ENCODE measurements at regions not wholly inside any gene's neighbourhood (a gene's known extent, or its start where the extent isn't known, plus 50 kb on each side); places are given as distances from the start of the nearest gene placed in this dataset.

DNA sequence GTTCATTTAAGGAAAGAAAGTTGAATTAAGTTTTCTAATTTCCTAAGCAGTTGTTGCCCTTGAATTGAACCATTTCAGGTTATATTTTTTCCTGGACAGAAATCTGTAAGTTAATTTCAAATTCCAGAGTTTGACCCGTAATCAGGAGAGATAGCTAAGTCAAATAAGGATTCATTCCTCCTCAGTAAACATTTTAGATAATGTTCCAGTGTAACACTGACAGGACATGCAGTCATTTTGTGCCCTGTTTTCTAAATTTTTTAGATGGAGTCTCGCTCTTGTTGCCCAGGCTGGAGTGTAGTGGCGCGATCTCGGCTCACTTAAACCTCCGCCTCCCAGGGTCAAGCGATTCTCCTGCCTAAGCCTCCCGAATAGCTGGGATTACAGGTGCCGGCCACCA is 371.7 kb downstream of the DIPK2A start:
- no TSS peak for BruUV-seq (replicated peaks)
- intact Hi-C loops (cut with micrococcal nuclease): loop anchor here (10.0 kb wide), 1 partner anchor 369 kb away; the partner anchor contains the start of gene DIPK2A
- POLR2A ChIA-PET: no interaction called here
- Mint-ChIP-seq H3K4me3 (ENCODE audit: unreplicated experiment) (no peak overlapping the region), H3K27me3 (ENCODE audit: insufficient read depth, unreplicated experiment) (peaks cover 9% of the 10 kb centered on the region), H3K36me3 (ENCODE audit: insufficient read depth, unreplicated experiment) (no peaks in the 10 kb centered on the region), H3K4me1 (ENCODE audit: insufficient read depth, unreplicated experiment) (no peaks in the 10 kb centered on the region), H3K27ac (ENCODE audit: low read depth, unreplicated experiment) (no peak overlapping the region), H3K9me3 (ENCODE audit: unreplicated experiment) (no peaks in the 10 kb centered on the region)
- TF ChIP-seq, protein P1, sequence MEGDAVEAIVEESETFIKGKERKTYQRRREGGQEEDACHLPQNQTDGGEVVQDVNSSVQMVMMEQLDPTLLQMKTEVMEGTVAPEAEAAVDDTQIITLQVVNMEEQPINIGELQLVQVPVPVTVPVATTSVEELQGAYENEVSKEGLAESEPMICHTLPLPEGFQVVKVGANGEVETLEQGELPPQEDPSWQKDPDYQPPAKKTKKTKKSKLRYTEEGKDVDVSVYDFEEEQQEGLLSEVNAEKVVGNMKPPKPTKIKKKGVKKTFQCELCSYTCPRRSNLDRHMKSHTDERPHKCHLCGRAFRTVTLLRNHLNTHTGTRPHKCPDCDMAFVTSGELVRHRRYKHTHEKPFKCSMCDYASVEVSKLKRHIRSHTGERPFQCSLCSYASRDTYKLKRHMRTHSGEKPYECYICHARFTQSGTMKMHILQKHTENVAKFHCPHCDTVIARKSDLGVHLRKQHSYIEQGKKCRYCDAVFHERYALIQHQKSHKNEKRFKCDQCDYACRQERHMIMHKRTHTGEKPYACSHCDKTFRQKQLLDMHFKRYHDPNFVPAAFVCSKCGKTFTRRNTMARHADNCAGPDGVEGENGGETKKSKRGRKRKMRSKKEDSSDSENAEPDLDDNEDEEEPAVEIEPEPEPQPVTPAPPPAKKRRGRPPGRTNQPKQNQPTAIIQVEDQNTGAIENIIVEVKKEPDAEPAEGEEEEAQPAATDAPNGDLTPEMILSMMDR (IDR thresholded peaks at IDR 0.05; ENCODE audit: unreplicated experiment): no peak
- DNase-seq (ENCODE audit: unreplicated experiment): no peak
- CTCF ChIA-PET: no interaction called here

- peaks cover 9% of the 10 kb centered on the region for H3K27me3 Mint-ChIP-seq (ENCODE audit: insufficient read depth, unreplicated experiment)
- no peak overlapping the region for H3K4me3 Mint-ChIP-seq (ENCODE audit: unreplicated experiment)
- H3K36me3 Mint-ChIP-seq (ENCODE audit: insufficient read depth, unreplicated experiment): no peaks in the 10 kb centered on the region
- CTCF ChIA-PET: no interaction called here
- intact Hi-C loops (cut with micrococcal nuclease): loop anchor here (10.0 kb wide), 1 partner anchor 369 kb away; the partner anchor contains the start of gene DIPK2A
- H3K4me1 Mint-ChIP-seq (ENCODE audit: insufficient read depth, unreplicated experiment): no peaks in the 10 kb centered on the region
- H3K27ac Mint-ChIP-seq (ENCODE audit: low read depth, unreplicated experiment): no peak overlapping the region
- POLR2A ChIA-PET: no interaction called here
- H3K9me3 Mint-ChIP-seq (ENCODE audit: unreplicated experiment): no peaks in the 10 kb centered on the region
- no TSS peak for BruUV-seq (replicated peaks)
- no peak for DNase-seq (ENCODE audit: unreplicated experiment)
- TF ChIP-seq, protein P1 (IDR thresholded peaks at IDR 0.05; ENCODE audit: unreplicated experiment): no peak
Observed at GRCh38 chr3:144343777-144344176, 372.2 kb downstream of the DIPK2A start.

GRCh38 chr3:144344925-144345548 is 373.4 kb downstream of the DIPK2A start:
- no peaks in the 10 kb centered on the region for H3K9me3 Mint-ChIP-seq (ENCODE audit: unreplicated experiment)
- POLR2A ChIA-PET: no interaction called here

DNA sequence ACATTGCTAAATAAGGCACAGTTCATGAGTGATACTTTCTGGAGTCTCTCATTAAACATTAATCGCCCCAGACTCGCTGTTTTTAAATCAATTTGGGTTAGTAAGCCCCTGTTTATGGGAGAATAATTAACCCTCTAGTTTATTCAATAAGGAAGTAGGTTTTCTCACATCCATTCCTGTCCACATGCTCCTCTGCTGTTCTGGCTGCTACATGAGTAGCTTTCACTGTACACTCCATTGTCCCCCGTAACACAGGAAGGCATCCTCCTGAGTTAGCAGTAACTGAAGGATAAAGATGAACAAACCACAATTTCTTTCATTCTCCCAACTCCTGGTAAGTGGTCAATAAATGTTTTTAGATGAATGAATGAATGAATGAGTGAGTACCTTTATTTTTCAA is 378.5 kb downstream of the DIPK2A start:
- CTCF ChIA-PET: no interaction called here
- TF ChIP-seq, protein P1 (IDR thresholded peaks at IDR 0.05; ENCODE audit: unreplicated experiment): no peak
- no peak overlapping the region for H3K27ac Mint-ChIP-seq (ENCODE audit: low read depth, unreplicated experiment)

More at GRCh38 chr3:144344925-144345548, 373.4 kb downstream of the DIPK2A start:
- Mint-ChIP-seq H3K4me1 (ENCODE audit: insufficient read depth, unreplicated experiment) (no peaks in the 10 kb centered on the region), H3K36me3 (ENCODE audit: insufficient read depth, unreplicated experiment) (no peaks in the 10 kb centered on the region), H3K4me3 (ENCODE audit: unreplicated experiment) (no peak overlapping the region), H3K27ac (ENCODE audit: low read depth, unreplicated experiment) (no peak overlapping the region), H3K27me3 (ENCODE audit: insufficient read depth, unreplicated experiment) (peaks cover 9% of the 10 kb centered on the region)
- BruUV-seq (replicated peaks): no TSS peak
- intact Hi-C loops (cut with micrococcal nuclease): loop anchor here (10.0 kb wide), 1 partner anchor 370 kb away; the partner anchor contains the start of gene DIPK2A
- no peak for DNase-seq (ENCODE audit: unreplicated experiment)
- TF ChIP-seq, protein P1 (IDR thresholded peaks at IDR 0.05; ENCODE audit: unreplicated experiment): no peak
- CTCF ChIA-PET: no interaction called here

More for the DNA sequence above, 378.5 kb downstream of the DIPK2A start:
- POLR2A ChIA-PET: interaction anchor here (0.5 kb wide), 1 partner anchor 431 kb away, joined by 4 read pairs; no protein-coding TSS in a partner anchor
- H3K4me3 Mint-ChIP-seq (ENCODE audit: unreplicated experiment): no peak overlapping the region
- intact Hi-C loops (cut with micrococcal nuclease): no loop called here
- H3K9me3 Mint-ChIP-seq (ENCODE audit: unreplicated experiment): no peaks in the 10 kb centered on the region
- H3K36me3 Mint-ChIP-seq (ENCODE audit: insufficient read depth, unreplicated experiment): no peaks in the 10 kb centered on the region
- no TSS peak for BruUV-seq (replicated peaks)
- H3K27me3 Mint-ChIP-seq (ENCODE audit: insufficient read depth, unreplicated experiment): no peaks in the 10 kb centered on the region
- no peak for DNase-seq (ENCODE audit: unreplicated experiment)
- H3K4me1 Mint-ChIP-seq (ENCODE audit: insufficient read depth, unreplicated experiment): no peaks in the 10 kb centered on the region
